HFF-Myc (cell line): ENCODE measurements at regions not wholly inside any gene's neighbourhood (a gene's known extent, or its start where the extent isn't known, plus 50 kb on each side); places are given as distances from the start of the nearest gene placed in this dataset.

Source experiments
- DNase-seq: peaks from one replicate; pipeline ENCODE4 v3.0.0-alpha.2; 2011; ENCODE audit warnings: low read depth; ENCODE audit errors: extremely low read depth
- H3K4me3 ChIP-seq: replicated peaks from 2 replicates; pipeline ENCODE4 v1.5.1; 2011; ENCODE audit warnings: low read depth, mild to moderate bottlenecking, control low read depth, low read length
- TF ChIP-seq, protein P1 (sequence below): IDR thresholded peaks from 2 replicates; pipeline ENCODE4 v1.5.1; 2012; ENCODE audit warnings: mild to moderate bottlenecking, low read depth, low read length, control low read depth; ENCODE audit errors: missing control alignments

DNA sequence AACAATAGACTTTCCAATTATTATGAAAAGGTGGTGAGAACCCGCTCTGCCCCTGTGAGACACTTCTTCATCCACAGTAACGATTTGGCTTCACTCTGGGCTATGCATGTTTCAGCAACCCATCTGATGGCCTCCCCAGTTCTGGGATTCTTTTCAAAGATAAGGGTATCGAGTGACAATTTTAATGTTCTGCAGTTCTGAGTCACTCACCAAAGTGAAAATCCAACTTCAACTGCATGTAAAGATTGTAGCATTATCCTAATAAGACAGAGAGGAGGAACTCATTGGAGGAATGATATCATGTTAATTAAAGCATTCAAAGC is 1078.3 kb upstream of the SEMA6A start:
- TF ChIP-seq, protein P1, sequence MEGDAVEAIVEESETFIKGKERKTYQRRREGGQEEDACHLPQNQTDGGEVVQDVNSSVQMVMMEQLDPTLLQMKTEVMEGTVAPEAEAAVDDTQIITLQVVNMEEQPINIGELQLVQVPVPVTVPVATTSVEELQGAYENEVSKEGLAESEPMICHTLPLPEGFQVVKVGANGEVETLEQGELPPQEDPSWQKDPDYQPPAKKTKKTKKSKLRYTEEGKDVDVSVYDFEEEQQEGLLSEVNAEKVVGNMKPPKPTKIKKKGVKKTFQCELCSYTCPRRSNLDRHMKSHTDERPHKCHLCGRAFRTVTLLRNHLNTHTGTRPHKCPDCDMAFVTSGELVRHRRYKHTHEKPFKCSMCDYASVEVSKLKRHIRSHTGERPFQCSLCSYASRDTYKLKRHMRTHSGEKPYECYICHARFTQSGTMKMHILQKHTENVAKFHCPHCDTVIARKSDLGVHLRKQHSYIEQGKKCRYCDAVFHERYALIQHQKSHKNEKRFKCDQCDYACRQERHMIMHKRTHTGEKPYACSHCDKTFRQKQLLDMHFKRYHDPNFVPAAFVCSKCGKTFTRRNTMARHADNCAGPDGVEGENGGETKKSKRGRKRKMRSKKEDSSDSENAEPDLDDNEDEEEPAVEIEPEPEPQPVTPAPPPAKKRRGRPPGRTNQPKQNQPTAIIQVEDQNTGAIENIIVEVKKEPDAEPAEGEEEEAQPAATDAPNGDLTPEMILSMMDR, result no peak
- no peak overlapping the region for H3K4me3 ChIP-seq
- no peak for DNase-seq

DNA sequence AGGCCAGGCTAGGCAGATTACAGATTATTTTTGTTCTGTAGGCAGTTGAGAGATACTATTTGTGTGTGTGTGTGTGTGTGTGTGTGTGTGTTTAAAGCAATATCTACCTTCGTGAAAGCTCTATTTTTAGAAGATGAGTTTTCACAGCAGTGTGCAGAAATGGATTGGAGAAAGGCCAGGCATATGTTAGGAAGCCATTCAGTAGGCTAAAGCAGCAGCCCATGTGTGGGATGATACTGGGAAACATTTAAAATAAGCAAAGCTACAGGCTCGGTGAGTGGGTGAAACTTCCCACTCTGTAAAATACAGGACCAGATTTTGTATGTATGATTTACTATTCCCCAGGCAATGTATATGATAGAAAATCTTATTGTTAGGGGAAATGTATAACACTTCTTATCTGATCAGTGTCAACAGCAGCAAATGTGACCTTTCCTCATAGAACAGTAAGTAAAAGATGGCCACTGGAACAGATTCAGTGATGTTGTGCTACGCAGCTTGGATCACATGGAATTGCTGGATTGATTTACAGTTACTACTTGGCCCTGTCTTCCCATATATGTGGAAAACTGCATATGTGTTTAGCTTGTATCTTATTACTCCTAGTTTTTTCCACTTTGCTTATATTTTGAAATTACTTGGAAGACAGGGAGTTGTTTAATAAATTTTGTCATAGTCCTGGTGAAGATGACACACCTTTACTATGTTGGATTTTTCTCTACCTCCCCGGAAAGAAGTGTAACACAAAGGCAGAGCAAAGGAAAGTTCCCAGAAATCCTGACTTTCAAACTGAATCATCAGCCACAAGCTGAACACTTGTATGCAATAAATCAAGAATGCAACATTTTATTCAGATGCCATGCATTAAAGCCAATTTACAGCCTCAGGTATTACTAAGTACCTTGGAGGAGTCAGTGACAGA is 1077.7 kb upstream of the SEMA6A start:
- TF ChIP-seq, protein P1, result no peak
- DNase-seq, result no peak
- H3K4me3 ChIP-seq, result no peak overlapping the region

DNA sequence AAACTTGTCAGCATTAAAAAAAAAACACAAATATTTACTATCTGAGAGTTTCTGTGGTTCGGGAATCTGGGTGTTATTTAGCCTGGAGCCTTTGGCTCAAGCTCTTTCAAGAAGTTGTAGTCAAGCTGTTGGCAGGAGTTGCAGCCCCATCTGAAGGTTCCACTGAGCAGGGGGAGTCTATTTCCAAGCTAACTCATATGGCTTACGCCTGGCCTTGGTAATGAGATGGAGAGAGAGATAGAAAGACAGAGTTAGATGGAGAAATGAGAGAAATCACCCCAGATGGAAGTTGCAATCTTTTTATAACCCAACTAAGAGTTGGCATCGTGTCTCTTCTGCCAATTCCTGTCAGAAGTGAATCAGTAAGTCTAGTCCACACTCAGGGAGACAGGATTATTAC is 1075.2 kb upstream of the SEMA6A start:
- H3K4me3 ChIP-seq, result no peak overlapping the region
- DNase-seq, result no peak
- TF ChIP-seq, protein P1, result no peak

DNA sequence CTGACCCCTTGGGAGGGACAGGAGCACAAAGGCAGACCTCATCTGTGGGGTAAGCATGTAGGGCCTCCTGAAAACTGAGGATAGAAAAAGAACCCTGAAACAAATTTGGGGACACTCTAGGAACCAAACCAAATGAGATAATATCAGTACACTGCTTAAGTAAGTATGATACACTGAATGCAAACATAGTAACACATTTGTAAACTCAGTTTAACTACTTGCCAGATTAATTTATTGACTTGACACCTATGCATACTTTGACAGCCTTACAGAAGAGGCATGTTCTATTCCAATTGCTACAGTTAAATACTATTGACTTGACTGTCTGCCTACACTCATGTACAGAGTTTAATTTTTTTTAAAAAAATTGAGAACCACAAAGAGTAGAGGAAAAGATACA is 1070.8 kb upstream of the SEMA6A start:
- no peak overlapping the region for H3K4me3 ChIP-seq
- no peak for DNase-seq
- TF ChIP-seq, protein P1, result no peak

DNA sequence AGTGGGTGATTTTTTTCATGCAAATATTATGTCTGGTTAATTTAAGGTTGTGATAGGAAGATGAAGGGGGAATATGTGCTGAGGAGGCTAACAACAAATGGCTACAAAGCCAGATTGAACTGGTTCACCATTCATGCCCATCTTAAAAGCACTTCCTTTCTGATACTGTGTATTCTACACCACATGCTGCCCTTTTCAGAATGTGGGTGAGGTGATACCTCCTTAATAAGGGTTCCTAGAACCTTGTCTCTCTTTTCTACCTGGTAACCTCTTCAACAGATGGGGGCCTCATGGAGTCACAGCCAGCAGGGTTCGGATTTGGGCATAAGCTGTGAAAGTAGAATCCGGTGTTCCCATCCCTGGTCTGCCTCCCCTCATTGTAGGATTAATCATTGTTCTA is 1064.0 kb upstream of the SEMA6A start:
- TF ChIP-seq, protein P1, result no peak
- DNase-seq, result no peak
- H3K4me3 ChIP-seq, result no peak overlapping the region

DNA sequence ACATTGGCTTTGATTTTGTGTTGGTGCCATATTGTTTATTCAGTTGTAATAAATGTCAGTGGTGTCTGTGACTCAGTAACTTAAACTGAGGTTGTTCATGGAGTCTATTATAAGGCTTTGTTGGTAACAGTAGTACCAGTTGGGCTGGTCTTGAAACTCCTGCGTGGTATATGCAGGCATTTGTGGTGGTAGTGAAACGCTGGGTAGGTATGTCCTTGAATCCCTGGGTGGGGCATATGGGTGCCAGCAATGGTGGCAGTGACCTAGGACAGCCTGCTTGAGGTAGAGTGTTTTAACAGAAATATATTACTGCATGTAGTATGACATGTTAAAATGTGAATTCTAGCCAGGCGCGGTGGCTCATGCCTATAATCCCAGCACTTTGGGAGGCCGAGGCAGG is 1058.5 kb upstream of the SEMA6A start:
- TF ChIP-seq, protein P1, result no peak
- no peak for DNase-seq
- no peak overlapping the region for H3K4me3 ChIP-seq
